ENCODE measurements at regions not wholly inside any gene's neighbourhood (a gene's known extent, or its start where the extent isn't known, plus 50 kb on each side); places are given as distances from the start of the nearest gene placed in this dataset.

DNA sequence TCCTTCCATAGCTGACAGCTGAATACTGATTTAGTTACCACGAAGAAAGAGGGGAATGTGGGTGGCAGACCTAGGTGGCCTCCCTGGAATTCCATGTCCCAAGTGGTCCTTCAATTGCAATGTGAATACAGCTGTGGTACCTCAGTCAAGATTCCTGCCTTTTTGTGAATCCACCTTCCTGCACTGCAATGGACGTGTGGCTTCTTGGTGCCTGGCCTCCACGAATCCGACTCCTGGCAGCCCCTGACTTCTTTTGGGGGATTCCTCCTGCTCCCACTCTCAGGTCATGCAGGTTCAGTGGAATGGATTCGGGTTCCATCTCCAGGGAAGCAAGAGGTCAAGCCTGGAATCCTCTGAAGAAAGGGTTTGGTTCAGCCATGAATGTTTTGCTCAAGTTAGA, 117.8 kb downstream of the DACT2 start:
- Mint-ChIP-seq H3K27ac (no peak overlapping the region), H3K27me3 (ENCODE audit: low read depth) (peaks cover 11% of the 10 kb centered on the region), H3K36me3 (peaks cover 10% of the 10 kb centered on the region; the same call in 1 of the 2 replicates), H3K4me3 (no peak overlapping the region), H3K4me1 (peaks cover 17% of the 10 kb centered on the region; the same call in 1 of the 2 replicates), H3K9me3 (peaks cover 25% of the 10 kb centered on the region)
- TF ChIP-seq OVOL2 (CRISPR knock-in tag; IDR thresholded peaks at IDR 0.05; ENCODE audit: borderline replicate concordance) (no peak), RORB (CRISPR knock-in tag; IDR thresholded peaks at IDR 0.05) (no peak), ZNF263 (CRISPR knock-in tag; IDR thresholded peaks at IDR 0.05; ENCODE audit: low read depth) (no peak), TP53 (CRISPR knock-in tag; IDR thresholded peaks at IDR 0.05) (no peak), NR3C1 (CRISPR knock-in tag; conservative IDR thresholded peaks at IDR 0.05; ENCODE audit: low read depth) (no peak), RELA (CRISPR knock-in tag; IDR thresholded peaks at IDR 0.05; ENCODE audit: borderline replicate concordance) (no peak)
- TF ChIP-seq, protein P1, sequence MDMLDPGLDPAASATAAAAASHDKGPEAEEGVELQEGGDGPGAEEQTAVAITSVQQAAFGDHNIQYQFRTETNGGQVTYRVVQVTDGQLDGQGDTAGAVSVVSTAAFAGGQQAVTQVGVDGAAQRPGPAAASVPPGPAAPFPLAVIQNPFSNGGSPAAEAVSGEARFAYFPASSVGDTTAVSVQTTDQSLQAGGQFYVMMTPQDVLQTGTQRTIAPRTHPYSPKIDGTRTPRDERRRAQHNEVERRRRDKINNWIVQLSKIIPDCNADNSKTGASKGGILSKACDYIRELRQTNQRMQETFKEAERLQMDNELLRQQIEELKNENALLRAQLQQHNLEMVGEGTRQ (CRISPR knock-in tag; IDR thresholded peaks at IDR 0.05), result no peak
- TF ChIP-seq, protein P2, sequence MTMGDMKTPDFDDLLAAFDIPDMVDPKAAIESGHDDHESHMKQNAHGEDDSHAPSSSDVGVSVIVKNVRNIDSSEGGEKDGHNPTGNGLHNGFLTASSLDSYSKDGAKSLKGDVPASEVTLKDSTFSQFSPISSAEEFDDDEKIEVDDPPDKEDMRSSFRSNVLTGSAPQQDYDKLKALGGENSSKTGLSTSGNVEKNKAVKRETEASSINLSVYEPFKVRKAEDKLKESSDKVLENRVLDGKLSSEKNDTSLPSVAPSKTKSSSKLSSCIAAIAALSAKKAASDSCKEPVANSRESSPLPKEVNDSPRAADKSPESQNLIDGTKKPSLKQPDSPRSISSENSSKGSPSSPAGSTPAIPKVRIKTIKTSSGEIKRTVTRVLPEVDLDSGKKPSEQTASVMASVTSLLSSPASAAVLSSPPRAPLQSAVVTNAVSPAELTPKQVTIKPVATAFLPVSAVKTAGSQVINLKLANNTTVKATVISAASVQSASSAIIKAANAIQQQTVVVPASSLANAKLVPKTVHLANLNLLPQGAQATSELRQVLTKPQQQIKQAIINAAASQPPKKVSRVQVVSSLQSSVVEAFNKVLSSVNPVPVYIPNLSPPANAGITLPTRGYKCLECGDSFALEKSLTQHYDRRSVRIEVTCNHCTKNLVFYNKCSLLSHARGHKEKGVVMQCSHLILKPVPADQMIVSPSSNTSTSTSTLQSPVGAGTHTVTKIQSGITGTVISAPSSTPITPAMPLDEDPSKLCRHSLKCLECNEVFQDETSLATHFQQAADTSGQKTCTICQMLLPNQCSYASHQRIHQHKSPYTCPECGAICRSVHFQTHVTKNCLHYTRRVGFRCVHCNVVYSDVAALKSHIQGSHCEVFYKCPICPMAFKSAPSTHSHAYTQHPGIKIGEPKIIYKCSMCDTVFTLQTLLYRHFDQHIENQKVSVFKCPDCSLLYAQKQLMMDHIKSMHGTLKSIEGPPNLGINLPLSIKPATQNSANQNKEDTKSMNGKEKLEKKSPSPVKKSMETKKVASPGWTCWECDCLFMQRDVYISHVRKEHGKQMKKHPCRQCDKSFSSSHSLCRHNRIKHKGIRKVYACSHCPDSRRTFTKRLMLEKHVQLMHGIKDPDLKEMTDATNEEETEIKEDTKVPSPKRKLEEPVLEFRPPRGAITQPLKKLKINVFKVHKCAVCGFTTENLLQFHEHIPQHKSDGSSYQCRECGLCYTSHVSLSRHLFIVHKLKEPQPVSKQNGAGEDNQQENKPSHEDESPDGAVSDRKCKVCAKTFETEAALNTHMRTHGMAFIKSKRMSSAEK (CRISPR knock-in tag; IDR thresholded peaks at IDR 0.05; ENCODE audit: borderline replicate concordance), result no peak
- TF ChIP-seq, protein P3, sequence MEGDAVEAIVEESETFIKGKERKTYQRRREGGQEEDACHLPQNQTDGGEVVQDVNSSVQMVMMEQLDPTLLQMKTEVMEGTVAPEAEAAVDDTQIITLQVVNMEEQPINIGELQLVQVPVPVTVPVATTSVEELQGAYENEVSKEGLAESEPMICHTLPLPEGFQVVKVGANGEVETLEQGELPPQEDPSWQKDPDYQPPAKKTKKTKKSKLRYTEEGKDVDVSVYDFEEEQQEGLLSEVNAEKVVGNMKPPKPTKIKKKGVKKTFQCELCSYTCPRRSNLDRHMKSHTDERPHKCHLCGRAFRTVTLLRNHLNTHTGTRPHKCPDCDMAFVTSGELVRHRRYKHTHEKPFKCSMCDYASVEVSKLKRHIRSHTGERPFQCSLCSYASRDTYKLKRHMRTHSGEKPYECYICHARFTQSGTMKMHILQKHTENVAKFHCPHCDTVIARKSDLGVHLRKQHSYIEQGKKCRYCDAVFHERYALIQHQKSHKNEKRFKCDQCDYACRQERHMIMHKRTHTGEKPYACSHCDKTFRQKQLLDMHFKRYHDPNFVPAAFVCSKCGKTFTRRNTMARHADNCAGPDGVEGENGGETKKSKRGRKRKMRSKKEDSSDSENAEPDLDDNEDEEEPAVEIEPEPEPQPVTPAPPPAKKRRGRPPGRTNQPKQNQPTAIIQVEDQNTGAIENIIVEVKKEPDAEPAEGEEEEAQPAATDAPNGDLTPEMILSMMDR (IDR thresholded peaks at IDR 0.05), result no peak
- TF ChIP-seq, protein P4, sequence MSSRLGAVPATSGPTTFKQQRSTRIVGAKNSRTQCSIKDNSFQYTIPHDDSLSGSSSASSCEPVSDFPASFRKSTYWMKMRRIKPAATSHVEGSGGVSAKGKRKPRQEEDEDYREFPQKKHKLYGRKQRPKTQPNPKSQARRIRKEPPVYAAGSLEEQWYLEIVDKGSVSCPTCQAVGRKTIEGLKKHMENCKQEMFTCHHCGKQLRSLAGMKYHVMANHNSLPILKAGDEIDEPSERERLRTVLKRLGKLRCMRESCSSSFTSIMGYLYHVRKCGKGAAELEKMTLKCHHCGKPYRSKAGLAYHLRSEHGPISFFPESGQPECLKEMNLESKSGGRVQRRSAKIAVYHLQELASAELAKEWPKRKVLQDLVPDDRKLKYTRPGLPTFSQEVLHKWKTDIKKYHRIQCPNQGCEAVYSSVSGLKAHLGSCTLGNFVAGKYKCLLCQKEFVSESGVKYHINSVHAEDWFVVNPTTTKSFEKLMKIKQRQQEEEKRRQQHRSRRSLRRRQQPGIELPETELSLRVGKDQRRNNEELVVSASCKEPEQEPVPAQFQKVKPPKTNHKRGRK (CRISPR knock-in tag; IDR thresholded peaks at IDR 0.05; ENCODE audit: borderline replicate concordance), result no peak
- TF ChIP-seq, protein P5, sequence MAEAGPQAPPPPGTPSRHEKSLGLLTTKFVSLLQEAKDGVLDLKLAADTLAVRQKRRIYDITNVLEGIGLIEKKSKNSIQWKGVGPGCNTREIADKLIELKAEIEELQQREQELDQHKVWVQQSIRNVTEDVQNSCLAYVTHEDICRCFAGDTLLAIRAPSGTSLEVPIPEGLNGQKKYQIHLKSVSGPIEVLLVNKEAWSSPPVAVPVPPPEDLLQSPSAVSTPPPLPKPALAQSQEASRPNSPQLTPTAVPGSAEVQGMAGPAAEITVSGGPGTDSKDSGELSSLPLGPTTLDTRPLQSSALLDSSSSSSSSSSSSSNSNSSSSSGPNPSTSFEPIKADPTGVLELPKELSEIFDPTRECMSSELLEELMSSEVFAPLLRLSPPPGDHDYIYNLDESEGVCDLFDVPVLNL (CRISPR knock-in tag; IDR thresholded peaks at IDR 0.05; ENCODE audit: borderline replicate concordance, low read depth), result no peak
- TF ChIP-seq, protein P6, sequence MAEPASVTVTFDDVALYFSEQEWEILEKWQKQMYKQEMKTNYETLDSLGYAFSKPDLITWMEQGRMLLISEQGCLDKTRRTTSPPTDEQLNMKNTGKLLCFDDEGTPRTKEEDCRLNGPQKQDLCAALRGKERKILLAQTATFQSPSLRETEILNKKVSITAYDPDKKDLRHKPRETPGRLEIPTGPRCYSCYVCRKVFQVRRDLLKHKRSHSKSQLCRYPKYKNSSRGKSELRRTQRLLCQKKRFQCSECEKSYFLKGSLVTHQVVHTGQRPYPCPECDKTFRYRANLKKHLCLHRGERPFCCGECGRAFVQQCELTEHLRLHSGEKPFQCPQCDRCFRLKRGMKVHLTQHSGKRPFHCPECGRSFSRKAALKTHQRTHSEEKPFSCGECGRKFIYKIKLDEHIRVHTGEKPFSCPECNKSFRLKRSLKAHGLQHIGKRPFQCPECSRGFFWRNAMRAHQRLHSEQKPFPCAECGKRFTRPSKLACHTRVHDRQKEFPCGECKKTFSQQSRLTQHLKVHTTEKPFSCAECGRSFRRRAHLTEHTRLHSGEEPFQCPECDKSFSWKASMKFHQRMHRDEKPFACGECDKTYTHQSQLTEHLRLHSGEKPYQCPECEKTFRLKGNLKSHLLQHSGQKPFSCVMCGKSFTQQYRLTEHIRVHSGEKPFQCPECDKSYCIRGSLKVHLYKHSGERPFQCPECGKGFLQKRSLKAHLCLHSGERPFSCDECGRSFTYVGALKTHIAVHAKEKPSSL (CRISPR knock-in tag; conservative IDR thresholded peaks at IDR 0.05), result no peak
- DNase-seq (ENCODE audit: low spot score) (no peak), ATAC-seq (no peak)
- ChIA-PET CTCF (interaction anchor here (0.8 to 1.8 kb wide), 11 partner anchors 23 to 154 kb away, joined by 3 to 20 read pairs (median 4); no protein-coding TSS in a partner anchor), POLR2A (interaction anchor here (0.5 kb wide), 1 partner anchor 342 kb away, joined by 6 read pairs; no protein-coding TSS in a partner anchor)
